HG03175 (cell line): ENCODE measurements at regions not wholly inside any gene's neighbourhood (a gene's known extent, or its start where the extent isn't known, plus 50 kb on each side); places are given as distances from the start of the nearest gene placed in this dataset.
A peak's percentile ranks its signal among the peaks of the same experiment; 100 is the strongest.
"Not testable (repeated sequence)": the region's sequence is repeated elsewhere in the genome, so short reads cannot be mapped to it uniquely, and the experiment has no call there.

Experiments
- ATAC-seq: cut with Tn5 transposase; IDR thresholded peaks from one replicate; pipeline ENCODE4 v1.9.1; 2021; ENCODE audit warnings: mild to moderate bottlenecking, moderate library complexity; ENCODE audit not compliant: unreplicated experiment

GRCh38 chr17:21550031-21550430 is 142.3 kb upstream of the KCNJ18 start:
- ATAC-seq: not testable (repeated sequence)

- peak; percentile 50 for ATAC-seq
Observed at GRCh38 chr17:21551081-21551881, 141.0 kb upstream of the KCNJ18 start.

GRCh38 chr17:21558921-21559320 is 133.4 kb upstream of the KCNJ18 start:
- not testable (repeated sequence) for ATAC-seq

- no peak for ATAC-seq
Observed at GRCh38 chr17:21564262-21564661, 128.1 kb upstream of the KCNJ18 start.

- ATAC-seq: not testable (repeated sequence)
Observed at GRCh38 chr17:21564757-21565156, 127.6 kb upstream of the KCNJ18 start.

GRCh38 chr17:21570427-21570826 is 121.9 kb upstream of the KCNJ18 start:
- not testable (repeated sequence) for ATAC-seq

GRCh38 chr17:21572148-21572547 is 120.2 kb upstream of the KCNJ18 start:
- not testable (repeated sequence) for ATAC-seq

GRCh38 chr17:21573271-21573960 is 118.9 kb upstream of the KCNJ18 start:
- ATAC-seq: not testable (repeated sequence)

- ATAC-seq: no peak
Observed at GRCh38 chr17:21573961-21574610, 118.2 kb upstream of the KCNJ18 start.

GRCh38 chr17:21574611-21575255 is 117.6 kb upstream of the KCNJ18 start:
- not testable (repeated sequence) for ATAC-seq

GRCh38 chr17:21578783-21579182 is 113.5 kb upstream of the KCNJ18 start:
- ATAC-seq: not testable (repeated sequence)

GRCh38 chr17:21592774-21593173 is 99.5 kb upstream of the KCNJ18 start:
- no peak for ATAC-seq

- not testable (repeated sequence) for ATAC-seq
Observed at GRCh38 chr17:21593452-21594105, 98.7 kb upstream of the KCNJ18 start.

- no peak for ATAC-seq
Observed at GRCh38 chr17:21595086-21595485, 97.2 kb upstream of the KCNJ18 start.

GRCh38 chr17:21602176-21602575 is 90.1 kb upstream of the KCNJ18 start:
- no peak for ATAC-seq

- ATAC-seq: not testable (repeated sequence)
Observed at GRCh38 chr17:21603292-21603691, 89.0 kb upstream of the KCNJ18 start.

GRCh38 chr17:21611443-21611842 is 80.9 kb upstream of the KCNJ18 start:
- not testable (repeated sequence) for ATAC-seq

- ATAC-seq: not testable (repeated sequence)
Observed at GRCh38 chr17:21612123-21613070, 79.9 kb upstream of the KCNJ18 start.

- no peak for ATAC-seq
Observed at GRCh38 chr17:21613071-21613429, 79.3 kb upstream of the KCNJ18 start.
